ENCODE measurements at regions not wholly inside any gene's neighbourhood (a gene's known extent, or its start where the extent isn't known, plus 50 kb on each side); places are given as distances from the start of the nearest gene placed in this dataset.

GRCh38 chr6:99032396-99032795 lies 84.7 kb upstream of the FBXL4 start:
- Histone ChIP-seq H3K27me3 (no peaks in the 10 kb centered on the region), H3K27ac (no peak overlapping the region)
- in situ Hi-C loops (cut with MboI; ENCODE audit: low pct_ligation_motif_present in 1 of 4, low pct_unique_long_range_greater_than_20kb in 1 of 4, low sequenced_read_pairs in 3 of 4): no loop called here

GRCh38 chr6:99031957-99032356 lies 84.2 kb upstream of the FBXL4 start:
- Histone ChIP-seq H3K9me3 (no peaks in the 10 kb centered on the region), H3K36me3 (no peaks in the 10 kb centered on the region), H3K27ac (no peak overlapping the region), H3K27me3 (no peaks in the 10 kb centered on the region), H3K4me1 (no peaks in the 10 kb centered on the region), H3K4me3 (no peak overlapping the region)
- in situ Hi-C loops (cut with MboI; ENCODE audit: low pct_ligation_motif_present in 1 of 4, low pct_unique_long_range_greater_than_20kb in 1 of 4, low sequenced_read_pairs in 3 of 4): no loop called here
- DNase-seq: no peak
- intact Hi-C loops (cut with DNase I; ENCODE audit: low total_unique reads): no loop called here
- TF ChIP-seq CTCF (IDR thresholded peaks at IDR 0.05): no peak
- TF ChIP-seq POLR2A (IDR thresholded peaks at IDR 0.05): no peak
- TF ChIP-seq POLR2AphosphoS5 (IDR thresholded peaks at IDR 0.05): no peak
- TF ChIP-seq EP300 (IDR thresholded peaks at IDR 0.05; ENCODE audit: low read depth): no peak
- 42 to 79% methylated on average over 2 to 4 of the region's 4 CpGs for WGBS, 2 donors (ENCODE audit: low coverage in 1 of 2)

More at GRCh38 chr6:99032396-99032795, 84.7 kb upstream of the FBXL4 start:
- no peak overlapping the region for H3K4me3 ChIP-seq
- WGBS, 2 donors (ENCODE audit: low coverage in 1 of 2): 38 to 78% methylated on average over 1 to 2 of the region's 2 CpGs
- H3K9me3 ChIP-seq: no peaks in the 10 kb centered on the region
- no peak for DNase-seq
- H3K36me3 ChIP-seq: no peaks in the 10 kb centered on the region
- TF ChIP-seq CTCF (IDR thresholded peaks at IDR 0.05) (no peak), POLR2AphosphoS5 (IDR thresholded peaks at IDR 0.05) (no peak), POLR2A (IDR thresholded peaks at IDR 0.05) (no peak), EP300 (IDR thresholded peaks at IDR 0.05; ENCODE audit: low read depth) (no peak)
- intact Hi-C loops (cut with DNase I; ENCODE audit: low total_unique reads): no loop called here
- no peaks in the 10 kb centered on the region for H3K4me1 ChIP-seq

- Histone ChIP-seq H3K4me1 (no peaks in the 10 kb centered on the region), H3K9me3 (no peaks in the 10 kb centered on the region), H3K27ac (no peak overlapping the region), H3K4me3 (no peak overlapping the region), H3K27me3 (no peaks in the 10 kb centered on the region), H3K36me3 (no peaks in the 10 kb centered on the region)
- in situ Hi-C loops (cut with MboI; ENCODE audit: low pct_ligation_motif_present in 1 of 4, low pct_unique_long_range_greater_than_20kb in 1 of 4, low sequenced_read_pairs in 3 of 4) (no loop called here), intact Hi-C loops (cut with DNase I; ENCODE audit: low total_unique reads) (no loop called here)
- DNase-seq: no peak
- TF ChIP-seq POLR2A (IDR thresholded peaks at IDR 0.05) (no peak), CTCF (IDR thresholded peaks at IDR 0.05) (no peak), EP300 (IDR thresholded peaks at IDR 0.05; ENCODE audit: low read depth) (no peak), POLR2AphosphoS5 (IDR thresholded peaks at IDR 0.05) (no peak)
- 53 to 79% methylated on average over 1 of the region's 1 CpG for WGBS, 2 donors (ENCODE audit: low coverage in 1 of 2)
Observed at GRCh38 chr6:99030915-99031314, 83.2 kb upstream of the FBXL4 start.

GRCh38 chr6:99026135-99026534 lies 78.4 kb upstream of the FBXL4 start:
- Histone ChIP-seq H3K9me3 (no peaks in the 10 kb centered on the region), H3K4me1 (no peaks in the 10 kb centered on the region), H3K4me3 (no peak overlapping the region), H3K27ac (no peak overlapping the region), H3K27me3 (no peaks in the 10 kb centered on the region), H3K36me3 (no peaks in the 10 kb centered on the region)
- WGBS, 2 donors (ENCODE audit: low coverage in 1 of 2): 84% methylated on average over 7 of the region's 7 CpGs; no CpG with 5 or more reads in 1 of the 2 donors
- in situ Hi-C loops (cut with MboI; ENCODE audit: low pct_ligation_motif_present in 1 of 4, low pct_unique_long_range_greater_than_20kb in 1 of 4, low sequenced_read_pairs in 3 of 4): no loop called here
- TF ChIP-seq POLR2A (IDR thresholded peaks at IDR 0.05) (no peak), CTCF (IDR thresholded peaks at IDR 0.05) (no peak), POLR2AphosphoS5 (IDR thresholded peaks at IDR 0.05) (no peak), EP300 (IDR thresholded peaks at IDR 0.05; ENCODE audit: low read depth) (no peak)
- intact Hi-C loops (cut with DNase I; ENCODE audit: low total_unique reads): no loop called here
- no peak for DNase-seq

Data from transverse colon (tissue), 4 donors.